ENCODE measurements at regions not wholly inside any gene's neighbourhood (a gene's known extent, or its start where the extent isn't known, plus 50 kb on each side); places are given as distances from the start of the nearest gene placed in this dataset.
A peak's percentile ranks its signal among the peaks of the same experiment; 100 is the strongest.

DNA sequence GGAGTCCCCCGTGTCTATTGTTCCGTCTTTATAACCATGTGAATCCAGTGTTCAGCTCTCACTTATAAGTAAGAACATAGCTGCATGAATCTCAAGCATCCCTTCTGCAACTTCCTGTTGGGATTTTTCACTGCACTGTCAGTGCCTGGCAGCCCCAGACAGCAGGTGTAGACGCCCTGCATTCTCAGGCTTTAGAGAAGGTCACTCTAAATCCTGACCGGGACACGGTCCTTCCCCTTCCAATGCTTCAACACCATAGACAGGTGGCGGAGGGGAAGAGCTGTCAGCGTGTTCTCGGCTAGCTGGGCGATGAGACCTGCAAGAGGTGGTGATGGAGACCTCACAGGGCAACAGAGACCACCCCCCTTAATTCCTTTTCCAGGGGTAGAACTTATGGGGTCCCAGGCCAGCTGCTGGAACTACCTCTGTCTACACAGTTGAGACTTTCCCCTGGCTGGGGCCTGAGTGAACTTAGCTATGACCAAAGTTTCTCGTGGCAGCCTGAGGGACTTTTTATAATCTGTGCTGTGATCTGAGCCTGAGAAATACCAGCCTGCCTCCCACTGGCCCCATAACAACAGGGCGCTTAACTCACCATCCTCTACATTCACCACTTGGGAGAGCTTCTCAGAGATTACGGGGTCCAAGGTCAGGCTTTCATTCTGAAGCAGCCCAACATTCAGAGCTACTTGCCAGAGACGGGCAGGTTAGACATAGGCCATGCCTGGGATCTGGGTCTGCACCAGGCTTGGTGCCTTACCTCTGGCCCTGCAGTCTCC lies 143.2 kb upstream of the TNRC6C start:
- DNase-seq = no peak

GRCh38 chr17:77817953-77818352 lies 140.6 kb upstream of the TNRC6C start:
- no peak for DNase-seq

GRCh38 chr17:77819497-77819896 lies 139.0 kb upstream of the TNRC6C start:
- no peak for DNase-seq

GRCh38 chr17:77821114-77821513 lies 137.4 kb upstream of the TNRC6C start:
- peak in 1 of 2 experiments; percentile 8 for DNase-seq

DNA sequence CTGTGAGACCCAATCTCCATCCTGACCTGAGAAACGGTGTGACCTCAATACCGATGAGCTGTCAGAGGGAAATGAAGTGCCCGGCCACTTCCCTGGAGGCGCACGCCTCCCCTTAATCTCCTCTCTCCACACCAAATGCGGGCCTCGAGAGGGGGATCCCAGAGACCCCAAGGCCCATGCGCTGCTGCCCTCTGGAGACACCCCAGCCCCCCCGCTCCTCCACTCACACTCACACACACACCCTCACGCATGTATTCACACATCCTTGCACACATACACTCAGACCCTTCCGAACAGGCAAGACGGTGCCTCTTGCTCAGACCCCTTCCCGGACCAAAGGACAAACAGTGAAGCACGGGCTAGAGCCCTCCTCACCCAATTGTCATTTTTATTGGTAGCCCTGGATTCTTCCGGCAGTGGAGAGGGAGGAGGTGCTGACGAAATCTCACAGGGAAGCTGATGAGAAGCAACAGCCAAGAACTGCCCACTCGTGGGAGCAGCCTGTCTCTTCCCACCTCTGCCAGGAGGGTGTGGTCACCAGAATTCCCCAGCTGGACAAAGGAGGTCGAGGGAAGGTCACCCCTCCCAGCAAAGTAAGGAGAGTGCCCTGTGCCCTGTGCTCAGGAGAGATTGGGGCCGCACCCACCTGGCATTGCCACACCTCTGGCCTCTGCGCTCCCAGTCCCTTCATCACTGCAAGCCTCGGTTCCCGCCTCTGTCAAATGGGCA lies 136.0 kb upstream of the TNRC6C start:
- DNase-seq = no peak

DNA sequence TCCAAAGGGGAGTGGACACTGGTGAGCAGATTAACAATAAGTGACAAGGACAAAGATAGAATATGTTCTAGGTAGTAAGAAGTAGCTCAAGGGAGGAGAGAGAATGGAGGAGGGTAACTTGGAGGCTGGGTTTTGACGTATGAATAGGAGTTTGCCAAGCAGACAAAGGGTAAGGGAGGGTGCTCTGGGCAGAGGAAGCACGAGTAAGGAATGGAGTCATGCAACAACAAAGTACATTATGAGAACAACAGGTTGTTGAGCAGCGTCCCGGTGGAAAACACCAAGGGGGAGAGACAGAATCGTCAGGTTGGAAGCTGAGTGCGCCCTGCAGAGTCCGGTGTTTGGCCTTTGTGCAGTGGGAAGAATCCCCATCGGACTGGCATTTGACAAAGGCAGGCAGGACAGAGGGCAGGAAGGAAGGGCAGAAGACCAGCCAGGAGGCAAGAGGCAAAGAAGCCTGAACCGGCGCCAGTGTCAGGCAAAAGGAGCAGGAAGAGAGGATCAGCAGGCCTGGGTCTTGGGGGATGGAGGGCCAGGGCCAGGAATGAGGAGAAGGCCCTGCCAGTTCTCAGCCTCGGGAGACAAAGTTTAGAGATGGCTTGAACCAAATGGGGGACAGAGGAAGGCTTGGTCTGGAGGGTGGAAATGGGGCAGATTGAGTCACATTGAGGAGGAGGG lies 134.3 kb upstream of the TNRC6C start:
- no peak for DNase-seq

DNA sequence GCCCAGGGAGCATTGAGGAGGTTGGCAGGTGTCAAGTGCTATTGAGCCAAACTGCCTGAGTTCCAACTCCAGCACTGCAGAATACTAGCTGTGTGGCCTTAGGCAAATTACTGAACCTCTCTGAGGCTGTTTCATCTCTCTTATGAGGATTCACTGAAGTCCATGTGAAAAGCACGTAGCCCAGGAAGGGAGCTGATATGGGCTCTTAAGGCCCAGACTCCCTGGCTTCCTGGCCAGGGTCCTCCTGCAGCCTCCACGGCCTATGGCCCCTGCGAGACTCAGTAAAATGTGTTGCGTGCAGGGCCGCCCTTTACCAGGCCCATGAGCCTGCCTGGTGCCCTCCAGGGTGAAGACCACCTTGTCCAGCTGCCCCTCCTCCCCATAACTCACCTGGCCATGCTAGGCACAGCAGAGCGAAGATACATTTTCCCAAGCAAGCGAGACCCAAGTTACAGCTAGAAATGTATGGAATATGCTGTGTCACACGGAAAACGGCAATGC lies 133.7 kb upstream of the TNRC6C start:
- no peak for DNase-seq

DNA sequence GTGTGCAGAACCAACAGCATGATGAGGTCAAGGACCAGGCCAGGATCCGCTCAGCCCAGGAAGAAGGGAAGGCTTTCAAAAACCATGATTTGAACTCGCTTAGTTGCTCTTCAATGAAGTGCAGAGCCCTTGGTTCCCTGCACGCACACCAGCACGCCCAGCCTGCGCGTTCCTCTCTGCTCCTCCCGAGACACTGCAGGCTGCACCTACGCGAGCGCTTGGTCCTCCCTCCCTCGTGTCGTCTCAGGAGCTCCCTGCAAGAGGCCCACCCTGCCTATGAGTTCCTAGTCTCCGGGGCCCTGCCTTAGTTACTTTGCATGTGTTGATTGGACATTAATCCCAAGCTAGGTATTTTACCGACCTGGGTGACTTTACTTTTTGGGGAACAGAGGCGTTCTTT lies 132.9 kb upstream of the TNRC6C start:
- DNase-seq = no peak

DNA sequence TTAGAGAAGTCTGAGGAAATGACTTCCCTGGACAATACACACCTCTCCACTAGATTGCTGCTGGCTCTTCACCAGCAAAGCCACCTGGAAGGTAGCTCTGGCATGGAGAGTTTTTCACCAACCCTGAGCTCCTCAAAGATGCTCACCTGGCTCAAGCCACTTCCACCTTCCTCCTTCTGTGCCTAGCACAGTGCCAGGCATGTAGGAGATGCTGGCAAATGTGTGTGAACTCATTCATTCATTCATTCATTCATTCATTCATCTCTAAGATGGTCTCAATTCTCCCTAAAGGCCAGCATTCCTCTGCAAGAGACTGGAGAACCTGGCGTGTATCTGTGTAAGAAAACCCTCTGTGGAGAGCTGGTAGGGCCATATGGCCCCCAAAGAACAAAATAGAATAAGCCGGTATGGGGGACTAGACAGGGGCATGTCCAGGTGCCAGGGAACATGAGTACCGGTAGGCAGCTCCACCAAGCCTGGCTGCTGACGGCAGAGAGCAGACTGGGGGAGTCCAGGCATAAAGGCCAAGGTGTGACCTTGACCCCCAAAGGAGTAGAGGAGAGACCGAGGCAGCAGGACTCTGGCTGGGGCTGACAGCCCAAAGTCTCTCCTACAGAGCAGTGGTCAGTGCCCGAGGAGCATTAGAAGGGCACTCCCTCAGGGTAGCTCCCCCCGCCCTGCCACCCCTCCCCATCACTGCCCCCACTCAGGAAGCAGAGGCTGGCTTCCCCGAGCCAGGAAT lies 132.2 kb upstream of the TNRC6C start:
- no peak for DNase-seq

DNA sequence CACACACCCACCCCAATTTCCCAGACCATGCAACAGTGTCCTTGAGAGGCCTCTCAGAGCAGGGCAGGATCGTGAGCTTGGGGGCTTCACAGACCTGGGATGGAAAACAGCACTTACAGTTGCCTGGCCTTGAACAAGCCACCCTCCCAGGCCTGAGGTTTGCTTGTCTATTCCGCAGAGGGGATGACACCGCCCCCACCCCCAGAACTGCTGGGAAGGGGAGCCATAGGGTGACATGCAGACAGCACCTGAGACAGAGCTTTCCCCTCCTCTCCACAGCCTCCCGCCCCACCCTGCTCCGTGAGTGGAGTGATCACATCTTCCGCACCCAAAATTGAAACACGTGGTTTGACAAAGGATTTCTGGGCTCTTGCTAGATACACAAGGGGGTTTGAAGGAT lies 131.5 kb upstream of the TNRC6C start:
- DNase-seq = no peak

DNA sequence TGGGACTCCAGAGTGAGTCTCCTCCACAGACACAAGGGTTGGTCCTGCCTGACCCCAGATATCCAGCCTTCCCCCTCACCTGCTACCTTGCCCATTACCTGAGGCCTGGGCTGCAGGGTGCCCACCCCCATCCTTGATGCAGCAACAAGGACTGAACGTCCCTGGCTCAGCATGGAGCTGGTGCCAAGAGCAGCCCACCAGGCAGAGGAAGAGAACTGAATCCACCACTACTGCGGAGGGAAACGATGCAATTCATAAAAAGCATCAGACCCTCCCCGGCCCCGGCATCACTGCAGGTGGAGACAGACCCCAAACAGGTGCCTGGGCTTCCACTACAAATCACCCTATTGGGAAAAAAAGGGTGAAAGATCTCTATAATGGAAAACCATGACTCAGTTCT lies 131.0 kb upstream of the TNRC6C start:
- no peak for DNase-seq

- no peak for DNase-seq
Measured at GRCh38 chr17:77828749-77829539, 129.6 kb upstream of the TNRC6C start.

- DNase-seq = no peak
Measured at GRCh38 chr17:77829843-77830799, 128.4 kb upstream of the TNRC6C start.

- DNase-seq = no peak
Measured at GRCh38 chr17:77830816-77831473, 127.6 kb upstream of the TNRC6C start.

- DNase-seq = no peak
Measured at GRCh38 chr17:77831474-77832179, 126.9 kb upstream of the TNRC6C start.

DNA sequence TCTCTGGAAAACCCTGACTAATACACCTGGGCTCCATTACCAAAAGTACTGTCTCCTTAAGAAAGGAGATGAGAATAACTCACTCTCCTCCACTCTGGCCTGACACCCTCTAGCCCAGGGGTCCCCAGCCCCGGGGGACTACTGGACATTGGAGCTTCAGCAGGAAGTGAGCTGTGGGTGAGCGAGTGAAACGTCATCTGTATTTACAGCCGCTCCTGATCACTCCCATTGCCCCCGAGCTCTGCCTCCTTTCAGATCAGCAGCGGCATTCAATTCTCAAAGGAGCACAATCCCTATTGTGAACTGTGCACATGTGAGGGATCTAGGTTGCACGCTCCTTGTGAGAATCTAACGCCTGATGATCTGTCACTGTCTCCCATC lies 126.3 kb upstream of the TNRC6C start:
- no peak for DNase-seq

DNA sequence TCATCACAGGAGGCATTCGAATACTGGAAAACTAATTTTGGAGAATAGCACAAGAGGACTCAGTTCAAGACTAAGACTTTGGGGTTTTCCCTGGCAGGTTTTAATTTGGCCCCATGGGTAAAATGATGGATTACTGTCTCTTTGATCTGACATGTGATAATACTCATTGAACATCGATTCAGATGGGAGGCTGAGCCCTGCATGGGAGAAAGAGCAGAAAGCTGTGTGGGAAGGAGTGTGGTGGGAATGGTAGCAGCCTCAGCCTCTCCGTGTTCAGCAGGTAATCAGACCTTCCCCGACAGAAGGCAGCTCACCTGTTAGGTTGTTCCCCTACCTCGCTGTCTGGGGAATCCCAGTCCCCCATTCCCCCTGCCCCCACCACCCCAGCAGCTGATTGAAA lies 124.7 kb upstream of the TNRC6C start:
- no peak for DNase-seq

GRCh38 chr17:77834170-77835115 lies 124.1 kb upstream of the TNRC6C start:
- DNase-seq = peak in 1 of 2 experiments; percentile 22

Data from SW 1271 (cell line).